ENCODE measurements at regions not wholly inside any gene's neighbourhood (a gene's known extent, or its start where the extent isn't known, plus 50 kb on each side); places are given as distances from the start of the nearest gene placed in this dataset.
"Not testable (repeated sequence)": the region's sequence is repeated elsewhere in the genome, so short reads cannot be mapped to it uniquely, and the experiment has no call there.

DNA sequence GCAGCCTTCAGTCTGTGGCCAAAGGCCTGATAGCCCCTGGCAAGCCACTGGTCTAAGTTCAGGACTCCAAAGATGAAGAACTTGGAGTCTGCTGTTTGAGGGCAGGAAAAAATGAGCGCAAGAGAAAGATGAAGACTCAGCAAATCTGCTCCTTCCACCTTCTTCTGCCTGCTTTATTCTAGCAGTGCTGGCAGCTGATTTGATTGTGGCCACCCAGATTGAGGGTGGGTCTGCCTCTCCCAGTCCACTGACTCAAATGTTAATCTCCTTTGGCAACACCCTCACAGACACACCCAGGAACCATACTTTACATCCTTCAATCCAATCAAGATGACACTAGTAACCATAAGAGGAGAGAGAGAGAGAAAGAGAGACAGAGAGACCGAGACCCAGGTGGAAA is 127.6 kb downstream of the UTP18 start:
- no peak for DNase-seq (ENCODE audit: low read depth, low spot score)

DNA sequence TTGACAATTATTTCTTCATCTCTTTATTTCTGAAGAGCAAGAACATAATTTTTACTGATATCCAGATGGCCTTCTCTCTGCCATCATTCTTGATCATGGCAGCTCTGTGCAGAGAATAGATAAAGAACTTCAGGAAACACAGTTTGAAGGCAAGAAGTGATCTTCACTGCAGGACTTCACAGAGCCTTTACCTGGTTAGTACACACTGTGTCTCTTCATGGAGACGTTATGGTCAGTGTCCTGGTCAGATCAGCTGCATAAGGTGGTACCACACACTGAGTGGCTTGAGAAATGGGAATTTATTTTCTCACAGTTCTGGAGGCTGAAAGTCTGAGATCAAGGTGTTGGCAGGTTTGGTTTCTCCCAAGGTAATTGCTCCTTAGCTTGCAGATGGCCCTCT is 129.5 kb downstream of the UTP18 start:
- no peak for DNase-seq (ENCODE audit: low read depth, low spot score)

DNA sequence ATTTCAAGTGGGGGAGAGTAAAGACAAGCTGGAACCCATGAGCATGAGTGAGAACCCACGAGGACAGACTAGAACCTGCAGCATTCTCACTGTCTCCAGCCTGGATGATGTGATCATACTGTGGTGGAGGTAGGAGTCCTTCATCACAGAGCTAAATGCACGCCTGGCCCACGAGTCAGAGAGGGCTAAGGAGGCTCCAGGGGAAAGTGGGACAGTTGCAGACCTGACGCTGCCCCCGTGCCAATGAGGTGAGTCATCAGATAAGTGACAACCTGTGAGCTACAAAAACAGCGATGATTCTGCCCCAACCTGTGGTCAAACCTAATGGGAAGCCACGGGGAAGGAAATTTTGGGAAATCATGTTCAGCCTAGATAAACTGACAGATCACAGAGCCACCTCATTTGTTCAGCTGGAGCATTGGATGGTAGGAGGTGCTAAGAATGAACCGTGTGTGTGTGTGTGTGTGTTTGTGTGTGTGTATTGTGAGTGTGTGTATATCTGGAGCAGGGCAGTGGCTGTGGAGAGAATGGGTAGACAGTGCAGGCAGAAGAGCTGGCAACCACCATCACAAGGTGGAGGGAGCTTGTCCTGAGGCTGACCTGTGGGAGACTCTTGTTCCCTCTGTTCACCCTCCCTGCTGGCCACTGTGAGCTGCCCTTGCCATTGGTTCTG is 131.8 kb downstream of the UTP18 start:
- no peak for DNase-seq (ENCODE audit: low read depth, low spot score)

DNA sequence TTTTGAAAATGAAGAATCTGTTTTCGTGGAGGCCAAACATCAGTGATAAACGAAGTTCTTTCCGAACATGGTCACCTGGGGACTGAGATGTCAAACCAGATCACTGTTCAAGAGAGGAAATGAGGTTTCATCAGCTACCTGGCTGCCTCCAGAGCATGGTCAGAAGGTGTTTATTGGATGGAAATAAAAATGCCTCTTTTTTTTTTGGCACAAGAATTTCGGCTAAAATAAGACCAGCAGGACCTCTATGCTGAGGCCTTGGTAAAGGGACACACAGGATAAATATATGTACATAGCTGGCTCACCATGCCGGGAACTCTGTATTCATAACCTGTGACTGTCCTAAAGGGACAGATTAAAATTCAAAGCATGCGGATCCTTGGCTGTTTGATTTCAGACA is 135.3 kb downstream of the UTP18 start:
- DNase-seq (ENCODE audit: low read depth, low spot score): no peak

DNA sequence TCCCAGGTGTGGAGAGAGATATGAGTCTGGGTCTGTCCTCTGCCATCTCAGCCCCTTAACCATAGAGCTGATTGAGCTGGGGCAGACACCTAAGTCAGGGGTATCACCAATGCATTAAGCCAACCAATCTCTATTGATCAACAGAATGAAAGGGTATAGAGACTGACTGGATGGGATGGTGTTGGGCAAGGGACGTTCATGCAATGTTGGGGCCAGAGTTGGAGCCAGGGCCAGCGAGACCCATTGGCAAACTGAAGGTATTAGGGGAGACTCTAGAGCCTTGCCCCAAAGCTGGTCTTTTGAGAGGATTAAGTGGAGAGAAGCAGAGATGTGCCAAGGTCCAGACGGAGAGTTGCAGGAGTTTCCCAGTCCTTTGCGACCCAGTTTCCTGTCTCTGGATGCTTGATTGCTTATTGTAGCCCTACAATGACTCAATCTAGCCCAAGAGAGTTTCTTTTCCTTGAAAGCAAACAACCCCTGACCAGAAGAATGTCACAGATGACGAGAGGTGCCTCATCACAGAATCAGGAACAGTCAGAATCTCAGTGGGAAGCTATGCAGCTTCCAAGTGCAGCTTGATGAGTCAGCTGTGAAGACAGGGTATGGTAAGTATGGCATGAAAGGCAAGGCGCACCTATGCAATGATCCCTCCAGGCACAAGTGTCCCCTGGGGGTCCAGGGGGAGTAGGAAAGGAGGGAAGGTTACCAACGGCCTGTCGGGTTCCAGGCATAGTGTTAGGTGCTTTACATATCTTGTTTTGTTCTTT is 137.2 kb downstream of the UTP18 start:
- no peak for DNase-seq (ENCODE audit: low read depth, low spot score)

DNA sequence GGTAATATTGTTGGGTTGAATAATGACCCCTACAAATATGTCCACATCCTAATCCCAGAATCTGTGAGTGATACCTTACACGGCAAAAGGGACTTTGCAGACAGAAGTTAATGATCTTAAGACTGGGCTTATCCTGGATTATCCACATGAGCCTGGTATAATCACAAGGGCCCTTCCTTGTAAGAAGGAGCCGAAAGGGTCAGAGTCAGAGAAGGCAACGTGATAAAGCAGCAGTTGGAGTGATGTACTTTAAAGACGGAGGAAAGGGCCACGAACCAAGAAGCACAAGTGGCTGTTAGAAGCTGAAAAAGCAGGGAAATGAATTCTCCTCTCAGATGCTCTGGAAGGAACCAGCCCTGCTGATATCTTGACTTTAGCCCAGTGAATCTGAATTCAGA is 137.8 kb downstream of the UTP18 start:
- no peak for DNase-seq (ENCODE audit: low read depth, low spot score)

DNA sequence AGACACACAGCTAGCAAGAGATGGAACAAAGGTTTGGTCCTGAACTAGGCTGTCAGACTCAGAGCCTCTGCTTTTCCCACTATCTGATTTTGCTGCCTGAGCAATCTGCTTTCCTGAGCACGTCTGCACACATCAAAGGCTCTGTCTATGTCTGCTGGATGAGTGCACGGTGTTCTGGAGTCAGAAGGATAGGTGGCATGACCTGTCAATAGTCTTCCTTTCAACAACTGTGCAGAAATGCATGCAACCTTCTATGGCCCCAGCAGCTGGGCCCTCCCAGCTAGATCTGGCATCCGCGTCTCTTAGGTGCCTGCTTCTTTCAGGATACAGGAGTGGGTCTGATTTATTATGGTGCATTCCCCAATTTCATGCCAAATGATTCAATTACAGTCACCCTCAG is 138.3 kb downstream of the UTP18 start:
- no peak for DNase-seq (ENCODE audit: low read depth, low spot score)

- DNase-seq (ENCODE audit: low read depth, low spot score): no peak
Observed at GRCh38 chr17:51401279-51401678, 140.9 kb downstream of the UTP18 start.

GRCh38 chr17:51402899-51403298 is 142.6 kb downstream of the UTP18 start:
- no peak for DNase-seq (ENCODE audit: low read depth, low spot score)

- DNase-seq (ENCODE audit: low read depth, low spot score): no peak
Observed at GRCh38 chr17:51407576-51407975, 147.2 kb downstream of the UTP18 start.

- DNase-seq (ENCODE audit: low read depth, low spot score): no peak
Observed at GRCh38 chr17:51419476-51419875, 159.1 kb downstream of the UTP18 start.

GRCh38 chr17:51421525-51421924 is 161.2 kb downstream of the UTP18 start:
- no peak for DNase-seq (ENCODE audit: low read depth, low spot score)

- DNase-seq (ENCODE audit: low read depth, low spot score): no peak
Observed at GRCh38 chr17:51422634-51423033, 162.3 kb downstream of the UTP18 start.

GRCh38 chr17:51423421-51424160 is 163.2 kb downstream of the UTP18 start:
- no peak for DNase-seq (ENCODE audit: low read depth, low spot score)

GRCh38 chr17:51425773-51426172 is 165.4 kb downstream of the UTP18 start:
- DNase-seq (ENCODE audit: low read depth, low spot score): no peak

- DNase-seq (ENCODE audit: low read depth, low spot score): no peak
Observed at GRCh38 chr17:51427323-51427811, 167.0 kb downstream of the UTP18 start.

GRCh38 chr17:51427856-51428255 is 167.5 kb downstream of the UTP18 start:
- peak; percentile 34 for DNase-seq (ENCODE audit: low read depth, low spot score)

DNA sequence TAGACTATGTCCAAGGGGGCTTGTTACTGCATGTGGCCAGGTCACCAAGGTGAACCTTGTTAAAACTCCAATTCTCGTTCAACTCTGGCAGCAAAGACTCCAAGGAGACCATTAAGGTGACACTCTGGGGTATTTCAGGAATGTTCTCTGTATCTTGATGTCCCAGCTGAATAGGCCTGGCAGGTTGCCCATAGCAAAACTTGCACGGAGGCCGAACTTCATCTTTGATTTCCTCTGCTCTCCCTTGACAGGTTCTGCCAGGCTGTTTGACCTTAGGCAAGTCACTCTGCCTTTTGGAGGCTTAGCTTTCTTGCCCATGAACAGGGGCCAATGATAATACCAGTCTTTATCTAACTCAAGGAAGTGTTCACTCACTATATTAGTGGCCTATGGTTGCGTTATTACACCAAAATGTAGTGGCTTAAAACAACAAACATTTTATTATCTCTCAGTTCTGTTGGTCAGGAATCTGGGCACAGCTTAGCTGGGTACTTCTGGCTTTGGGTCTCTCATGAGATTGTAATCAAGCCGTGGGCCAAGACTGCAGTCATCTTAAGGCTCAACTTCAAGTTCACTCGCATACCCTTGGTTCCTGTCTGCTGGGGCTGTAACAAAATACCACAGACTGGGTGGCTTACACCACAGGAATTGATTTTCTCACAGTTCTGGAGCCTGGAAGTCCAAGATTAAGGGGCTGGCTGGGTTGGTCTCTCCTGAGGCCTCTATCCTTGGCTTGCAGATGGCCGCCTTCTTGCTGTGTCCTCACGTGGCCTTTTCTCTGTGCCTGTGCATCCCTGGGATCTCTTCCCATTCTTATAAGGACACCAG is 168.5 kb downstream of the UTP18 start:
- no peak for DNase-seq (ENCODE audit: low read depth, low spot score)

- DNase-seq (ENCODE audit: low read depth, low spot score): not testable (repeated sequence)
Observed at GRCh38 chr17:51429938-51430337, 169.6 kb downstream of the UTP18 start.

DNA sequence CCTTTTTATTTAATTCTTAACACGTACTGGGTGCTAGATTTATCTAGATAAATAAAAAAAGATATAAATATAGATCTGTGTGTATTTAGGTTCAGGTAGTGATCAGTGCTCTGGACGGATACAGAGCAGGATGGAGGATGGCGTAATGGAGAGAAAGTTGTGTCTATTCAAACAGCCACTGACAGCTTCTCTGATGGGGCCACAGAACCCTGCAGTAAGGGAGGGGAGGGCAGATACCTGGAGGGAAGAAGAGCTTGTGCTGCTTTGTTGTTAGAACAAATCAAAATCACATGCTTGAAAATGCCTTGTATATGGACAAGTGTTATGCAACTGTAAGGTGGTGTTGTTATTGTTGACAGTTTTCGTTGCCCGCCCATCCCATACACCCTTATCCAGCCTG is 170.2 kb downstream of the UTP18 start:
- no peak for DNase-seq (ENCODE audit: low read depth, low spot score)

- DNase-seq (ENCODE audit: low read depth, low spot score): no peak
Observed at GRCh38 chr17:51434434-51435170, 174.3 kb downstream of the UTP18 start.

Measured in activated CD4-positive, CD25-positive, alpha-beta regulatory T cell treated with anti-CD3 and anti-CD28 coated beads, Interleukin-2, amount 50 U/mL, for 16 hours (primary cell).